GM21723 (cell line): ENCODE measurements at regions not wholly inside any gene's neighbourhood (a gene's known extent, or its start where the extent isn't known, plus 50 kb on each side); places are given as distances from the start of the nearest gene placed in this dataset.

Experiments
- ATAC-seq: cut with Tn5 transposase; IDR thresholded peaks from one replicate; pipeline ENCODE4 v1.9.1; 2021; ENCODE audit warnings: mild to moderate bottlenecking, moderate library complexity; ENCODE audit not compliant: unreplicated experiment

DNA sequence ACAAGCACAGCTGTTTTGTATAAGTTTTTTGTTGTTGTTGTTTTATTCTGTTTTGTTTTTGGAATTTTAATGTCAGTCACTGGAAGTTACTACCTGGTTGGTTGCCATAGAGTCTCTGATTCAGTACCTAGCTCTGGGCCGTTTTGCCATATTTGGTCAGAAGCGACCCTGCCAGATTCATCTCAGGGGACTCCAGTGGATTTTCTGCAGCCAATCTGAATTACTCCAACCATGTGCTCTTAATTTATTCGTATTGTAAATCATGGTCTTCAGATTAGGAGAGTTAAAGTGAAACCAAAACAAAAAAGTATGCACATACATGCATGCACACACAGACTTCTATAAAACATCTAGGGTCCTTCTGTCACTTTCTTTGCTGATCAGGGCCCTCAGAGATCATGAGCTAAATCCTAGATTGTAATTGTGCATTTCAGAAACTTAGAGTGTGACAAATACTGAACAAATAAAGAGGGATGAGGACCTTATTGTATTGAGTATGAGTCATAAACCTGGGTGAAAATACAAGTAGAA lies 317.4 kb upstream of the UBE2E3 start:
- ATAC-seq, result no peak

DNA sequence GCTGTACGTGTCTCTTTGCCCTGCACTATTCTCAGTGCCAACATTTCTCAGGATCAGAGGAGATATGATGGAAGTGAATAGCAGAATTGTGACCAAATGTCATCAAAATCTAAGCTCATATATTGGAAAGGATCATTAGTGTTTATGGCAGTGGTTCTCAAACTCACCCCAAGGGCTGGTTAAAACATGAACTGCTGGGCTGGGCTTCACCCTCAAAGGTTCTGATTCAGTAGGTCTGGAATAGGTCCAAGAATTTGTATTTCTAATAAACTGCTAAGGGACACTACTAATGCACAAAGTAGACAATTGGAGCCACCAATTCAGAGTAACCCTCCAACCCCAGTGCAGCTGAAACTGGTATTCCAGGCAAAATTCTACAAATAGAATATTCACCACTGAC lies 317.9 kb upstream of the UBE2E3 start:
- no peak for ATAC-seq

DNA sequence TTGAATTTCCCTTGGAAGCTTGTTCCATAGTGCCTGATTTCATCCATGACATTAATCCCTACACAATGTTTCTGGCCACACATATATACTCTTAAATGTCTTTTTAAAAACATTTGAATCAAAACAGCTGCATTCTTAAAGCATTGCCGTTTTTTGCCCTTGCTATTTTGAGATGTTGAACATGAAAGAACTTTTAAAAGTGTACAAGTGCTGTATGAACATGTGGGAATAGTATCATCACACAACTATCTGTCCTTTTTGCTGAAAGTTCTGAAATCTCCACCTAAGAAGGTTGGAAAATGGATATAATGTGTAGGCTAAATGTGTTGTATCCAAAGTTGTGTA lies 318.7 kb upstream of the UBE2E3 start:
- ATAC-seq, result no peak

DNA sequence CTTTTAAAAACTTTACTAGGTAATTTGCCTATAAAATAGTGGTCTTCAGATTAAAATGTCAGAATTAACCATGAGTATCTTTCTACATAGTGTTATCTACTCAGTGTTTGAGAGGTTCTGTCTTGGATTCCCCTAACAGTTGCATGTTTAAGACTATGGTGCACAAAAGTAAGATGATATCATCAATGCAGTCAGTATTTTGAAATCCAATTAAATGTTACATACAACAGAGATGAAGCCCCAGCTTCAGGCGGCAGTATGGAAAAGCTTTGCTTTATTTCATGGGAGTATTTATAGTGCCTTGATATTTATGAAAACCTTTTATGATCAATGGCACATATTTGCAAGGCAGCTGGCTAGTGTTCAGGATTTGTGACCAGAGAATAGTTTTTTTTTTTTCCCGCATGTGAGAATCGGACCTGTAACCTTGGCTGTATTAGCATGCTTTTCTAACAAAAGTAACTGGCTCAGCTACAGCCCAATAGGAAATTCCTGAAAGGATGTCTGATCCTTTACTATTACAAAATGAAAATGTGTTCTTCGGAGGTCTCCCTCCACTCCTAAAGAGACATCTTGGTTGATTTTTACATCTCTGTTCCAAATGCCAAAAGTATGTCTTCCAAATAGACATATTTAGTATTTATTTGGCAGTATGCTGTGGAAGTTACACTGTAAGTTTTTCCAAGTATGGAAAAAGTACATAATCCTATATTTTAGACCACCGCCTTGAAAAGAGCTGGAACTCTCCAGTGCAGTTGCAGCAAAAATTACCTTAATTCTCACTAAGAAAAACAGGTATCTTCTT lies 319.3 kb upstream of the UBE2E3 start:
- no peak for ATAC-seq

DNA sequence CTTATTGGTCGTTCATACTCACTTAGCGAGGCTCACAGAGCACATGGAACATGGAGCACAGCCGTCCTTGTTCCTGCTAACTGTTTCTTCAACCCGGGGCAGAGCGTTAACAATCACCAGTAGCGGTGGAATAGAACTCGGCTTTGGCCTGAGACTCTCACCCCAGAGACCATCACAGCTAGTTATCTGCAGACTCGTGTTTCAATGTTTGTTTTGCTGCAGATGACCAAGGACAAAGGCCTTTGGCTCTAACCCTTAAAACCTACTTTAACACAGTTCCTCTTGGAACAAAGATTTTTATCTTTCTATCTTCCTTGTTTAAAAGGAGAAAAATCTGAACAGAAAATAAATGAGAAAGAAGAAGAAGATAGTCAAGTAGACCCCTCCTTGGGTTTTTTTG lies 320.2 kb upstream of the UBE2E3 start:
- no peak for ATAC-seq

DNA sequence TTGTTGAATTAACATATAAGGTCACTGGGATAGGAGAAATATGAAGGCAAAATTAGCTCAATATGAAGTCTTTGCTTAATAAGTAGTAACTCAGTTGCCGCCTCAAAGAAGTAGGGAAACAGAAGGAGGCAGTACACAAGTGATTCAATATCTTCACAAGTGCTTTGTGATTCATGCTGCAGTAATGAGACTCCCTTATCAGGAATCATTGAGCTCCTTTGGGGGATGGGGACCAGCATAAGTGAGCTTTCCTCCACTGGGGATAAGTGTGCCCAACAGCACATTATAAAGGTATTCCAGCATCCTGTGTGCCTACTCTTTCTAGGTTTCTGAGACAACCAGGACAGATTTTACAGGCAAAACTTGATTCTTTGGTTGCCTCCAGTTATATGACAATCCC lies 323.4 kb upstream of the UBE2E3 start:
- no peak for ATAC-seq

DNA sequence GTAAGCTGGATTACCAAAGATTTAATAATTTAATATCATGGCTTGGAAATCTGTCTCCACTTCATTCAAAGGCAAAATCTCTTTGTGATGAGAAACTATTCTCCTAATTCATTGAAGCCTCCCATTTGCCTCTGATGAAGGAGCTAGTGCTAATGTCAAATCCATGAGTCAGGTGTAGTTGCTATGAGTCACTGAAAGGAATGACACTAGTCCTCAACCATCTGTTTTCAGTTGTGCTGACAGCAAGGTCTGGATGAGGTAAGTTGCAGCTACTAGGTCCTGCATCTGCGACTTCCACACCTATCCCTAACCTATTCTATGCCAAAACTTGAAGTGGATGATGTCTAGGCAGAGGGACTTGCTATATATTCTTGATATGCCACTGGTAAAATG lies 324.0 kb upstream of the UBE2E3 start:
- no peak for ATAC-seq

DNA sequence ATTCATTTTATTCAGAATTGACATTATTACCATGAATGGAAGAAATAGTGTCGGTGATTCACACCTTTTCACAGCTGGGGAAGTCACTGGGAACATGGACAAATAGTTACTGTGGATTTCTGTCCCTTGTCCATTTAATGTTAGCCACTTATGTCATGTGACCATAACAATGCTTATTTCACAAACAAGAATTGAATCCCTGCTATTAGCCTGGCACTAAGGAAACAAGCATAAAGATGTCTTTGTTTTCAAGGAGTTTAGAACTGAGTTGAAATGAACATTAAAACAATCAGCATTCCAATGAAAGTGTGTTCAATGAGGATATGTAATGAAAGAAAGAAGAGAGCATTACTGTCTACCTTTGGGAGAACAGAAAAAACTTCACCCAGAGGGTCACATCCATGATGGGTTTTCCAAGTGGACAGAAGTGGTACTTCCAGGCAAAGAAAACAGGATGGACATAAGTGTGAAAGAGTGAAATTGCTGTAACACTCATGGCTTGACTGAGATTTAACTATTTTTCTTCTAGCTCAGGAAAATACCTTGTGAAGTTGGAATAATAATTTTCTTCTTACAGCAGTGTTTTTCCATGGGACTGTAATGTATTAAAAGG lies 324.5 kb upstream of the UBE2E3 start:
- no peak for ATAC-seq

DNA sequence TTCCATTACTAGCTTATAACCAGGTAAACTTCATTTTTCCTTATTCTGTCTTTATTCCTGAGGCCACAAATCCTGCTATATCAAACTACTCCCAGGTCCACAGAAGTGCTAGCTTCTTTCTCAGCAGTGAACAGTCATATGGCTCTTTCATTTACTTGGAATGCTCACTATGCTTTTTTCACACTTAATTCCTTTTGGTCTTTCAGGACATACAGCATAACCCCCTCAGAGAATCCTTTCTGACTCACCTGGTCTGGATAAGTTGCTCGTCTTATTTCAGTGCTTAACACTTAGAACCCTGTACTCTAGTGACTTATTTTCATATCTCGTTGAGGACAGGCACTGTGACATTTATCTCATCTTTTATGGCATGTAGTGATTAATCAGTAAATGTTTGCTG lies 325.0 kb upstream of the UBE2E3 start:
- no peak for ATAC-seq

DNA sequence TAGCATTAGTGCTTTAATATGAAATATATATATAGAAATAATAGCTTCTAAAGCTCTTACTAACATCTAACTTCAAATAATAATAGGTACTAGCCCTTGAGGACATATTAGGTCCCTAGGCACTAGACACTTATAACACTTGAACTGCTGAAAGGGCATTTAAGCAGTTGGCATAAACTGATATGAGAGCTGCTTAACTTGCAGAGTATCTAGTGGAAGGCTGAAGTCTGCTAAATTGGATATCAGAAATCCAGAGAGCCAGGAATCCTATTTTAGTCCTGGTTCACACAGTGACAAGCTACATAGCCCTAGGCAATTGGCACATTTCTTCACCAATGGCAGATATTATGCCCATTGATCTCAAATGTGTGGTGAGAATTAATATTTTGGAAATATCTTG lies 326.9 kb upstream of the UBE2E3 start:
- ATAC-seq, result no peak

DNA sequence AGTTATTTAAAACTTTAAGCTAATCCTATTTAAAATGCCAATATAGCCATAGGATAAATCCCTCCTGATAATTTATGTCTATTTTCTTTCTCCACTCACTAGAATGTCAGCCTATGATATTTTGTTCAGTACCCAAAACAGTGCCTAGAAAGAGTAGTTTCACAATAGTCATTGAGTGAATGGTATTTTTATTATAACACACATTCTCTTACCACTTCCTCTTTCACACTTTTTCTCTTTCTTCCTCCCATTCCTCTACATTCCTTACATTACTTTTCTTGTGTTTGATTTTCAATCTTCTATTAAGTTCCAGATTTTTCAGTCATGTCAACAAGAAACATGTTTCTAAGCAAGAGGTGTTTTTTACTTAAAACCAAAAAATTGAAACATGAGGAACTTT lies 327.6 kb upstream of the UBE2E3 start:
- no peak for ATAC-seq

DNA sequence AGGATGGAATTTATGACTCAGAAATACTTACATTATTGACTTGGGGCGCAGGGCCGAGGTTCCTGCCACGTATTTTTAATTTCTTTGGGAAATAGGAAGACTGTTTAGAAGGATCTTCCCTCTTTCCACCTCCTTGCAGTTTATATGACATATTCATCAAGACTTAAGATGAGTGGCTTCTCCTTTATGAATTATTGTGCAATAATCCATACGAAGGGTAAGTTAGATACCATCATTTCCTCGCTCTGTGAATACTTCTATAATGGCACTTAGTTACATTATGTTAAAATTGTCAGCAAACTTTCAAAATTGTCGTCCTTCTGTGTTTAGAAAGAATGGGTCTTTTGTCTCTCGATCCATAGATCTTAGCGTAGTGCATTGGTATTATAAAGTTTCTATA lies 328.8 kb upstream of the UBE2E3 start:
- no peak for ATAC-seq

DNA sequence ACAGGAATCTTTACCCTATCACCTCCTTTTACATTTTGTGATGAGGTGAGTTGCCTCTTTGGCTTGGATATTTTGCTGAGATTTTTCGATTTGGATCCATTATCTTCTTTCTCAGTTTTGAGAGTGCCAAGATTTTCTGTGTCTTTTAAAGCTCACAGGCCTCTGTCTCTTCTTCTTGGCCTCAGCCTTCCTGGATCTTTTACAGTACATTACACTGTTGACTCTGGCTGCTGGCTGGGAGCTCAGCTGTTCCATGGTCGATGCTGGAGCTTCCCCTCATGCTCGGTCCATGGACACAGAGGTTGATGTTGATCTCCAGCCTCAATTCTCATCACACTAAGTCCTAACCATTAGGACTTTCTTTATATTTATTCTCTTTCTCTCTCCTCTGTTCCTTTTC lies 332.8 kb upstream of the UBE2E3 start:
- no peak for ATAC-seq

DNA sequence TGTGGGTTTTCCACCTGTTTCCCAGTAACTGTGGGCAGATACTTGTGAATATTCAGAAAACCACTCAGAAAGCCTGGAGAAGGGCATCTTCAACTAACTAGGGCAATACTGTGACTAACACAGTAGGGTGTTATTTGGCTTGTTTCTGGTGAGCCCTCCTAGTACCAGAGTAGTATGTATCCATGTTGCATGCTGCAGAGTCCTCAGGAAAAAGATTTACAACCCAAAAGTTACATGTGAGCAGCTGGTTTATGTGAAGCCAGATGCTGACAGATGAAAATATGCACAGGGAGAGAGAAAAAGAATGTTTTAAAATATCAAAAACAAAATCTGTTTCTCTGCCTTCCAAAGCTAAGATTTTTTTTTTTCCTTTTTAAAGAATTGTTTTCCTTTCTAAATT lies 333.2 kb upstream of the UBE2E3 start:
- ATAC-seq, result no peak

DNA sequence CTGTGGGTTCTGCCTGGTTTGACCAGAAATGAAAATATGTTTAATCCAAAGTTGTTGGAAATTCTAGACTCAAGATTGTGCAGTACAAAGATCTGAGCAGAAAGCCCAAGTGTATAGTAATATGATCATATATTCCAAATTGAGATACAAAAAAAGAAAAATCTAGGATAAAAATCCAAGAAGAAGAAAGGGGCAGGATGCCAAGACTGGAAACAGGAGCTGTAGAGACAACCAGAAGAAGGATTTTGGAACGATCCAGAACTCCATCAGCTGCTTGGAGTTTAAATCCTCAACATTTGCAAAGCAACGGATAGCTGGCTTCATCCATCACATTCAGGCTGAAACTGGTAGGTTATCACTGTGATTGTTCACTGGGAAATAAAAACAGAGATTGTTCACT lies 333.6 kb upstream of the UBE2E3 start:
- no peak for ATAC-seq

DNA sequence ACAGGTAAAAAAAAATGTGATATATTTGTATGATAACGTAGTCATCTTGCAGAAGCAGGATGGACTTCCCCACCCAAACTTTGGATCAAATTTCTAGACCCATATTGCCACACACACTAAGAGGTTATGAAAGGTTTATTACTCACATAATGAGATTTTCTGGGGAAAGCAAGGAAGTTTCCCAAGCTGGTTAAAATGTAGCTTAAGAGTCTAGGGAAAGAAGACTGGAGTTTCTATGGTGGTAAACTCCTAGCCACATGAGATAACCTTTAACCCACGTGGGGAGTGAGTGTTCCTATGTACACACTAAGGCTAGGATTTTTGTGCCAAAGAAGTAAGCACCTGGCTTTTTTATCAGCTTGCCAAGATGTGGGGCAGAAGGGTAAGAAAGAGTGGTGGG lies 335.7 kb upstream of the UBE2E3 start:
- ATAC-seq, result no peak

DNA sequence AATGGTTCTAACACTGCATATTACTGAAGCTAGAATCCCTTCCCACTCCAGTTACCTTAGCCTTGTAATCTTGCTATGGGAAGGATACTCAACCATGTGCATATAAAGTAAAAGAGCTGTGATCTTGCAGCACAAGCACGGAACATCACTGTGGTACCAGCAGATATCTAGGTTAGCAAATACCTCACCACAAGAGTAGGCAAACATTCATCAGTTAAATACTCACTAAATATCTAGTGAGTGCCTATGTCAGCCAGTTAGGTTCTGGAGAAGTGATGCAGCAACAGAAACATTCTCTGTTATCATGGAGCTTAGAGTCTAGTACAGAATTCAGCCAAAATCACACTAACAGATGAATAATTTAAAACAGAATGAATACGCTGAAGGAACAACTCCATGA lies 349.6 kb upstream of the UBE2E3 start:
- ATAC-seq, result no peak

DNA sequence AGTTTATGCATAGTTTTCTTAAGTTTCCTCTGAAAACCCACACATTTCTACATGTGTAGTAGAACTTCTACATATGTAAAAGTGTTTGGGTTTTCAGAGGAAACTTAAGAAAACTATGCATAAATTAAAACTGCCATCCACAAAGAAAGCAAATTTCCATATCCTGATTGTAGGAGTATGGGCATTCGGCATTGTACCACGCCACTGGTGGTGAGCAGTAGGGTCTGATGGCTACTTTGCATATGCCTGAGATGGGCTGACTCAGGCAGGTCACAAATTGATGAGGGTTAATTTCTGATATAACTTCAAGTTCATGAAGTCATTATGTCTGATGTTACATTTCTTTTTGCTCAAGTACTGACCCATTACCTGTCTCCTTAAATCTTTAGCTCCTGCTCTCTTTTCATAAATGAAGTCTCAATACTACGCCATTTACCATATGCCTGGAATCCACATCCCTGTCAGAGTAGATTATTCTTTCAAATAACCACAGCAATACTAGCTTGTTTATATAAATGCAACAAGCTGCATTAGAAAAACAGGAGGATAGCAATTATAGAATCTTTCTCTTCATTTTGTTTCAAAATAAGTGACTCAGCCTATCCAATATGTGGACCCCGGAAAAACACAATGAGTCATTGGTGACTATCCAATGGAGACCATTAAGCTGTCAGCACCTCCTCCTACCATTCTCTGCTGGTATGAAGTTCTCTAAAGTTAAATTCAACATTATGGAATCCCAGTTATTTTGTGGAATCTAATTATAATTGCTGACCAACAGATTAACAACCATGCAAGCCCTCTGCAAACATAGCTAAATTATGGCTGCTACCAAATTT lies 355.2 kb upstream of the UBE2E3 start:
- ATAC-seq, result no peak

DNA sequence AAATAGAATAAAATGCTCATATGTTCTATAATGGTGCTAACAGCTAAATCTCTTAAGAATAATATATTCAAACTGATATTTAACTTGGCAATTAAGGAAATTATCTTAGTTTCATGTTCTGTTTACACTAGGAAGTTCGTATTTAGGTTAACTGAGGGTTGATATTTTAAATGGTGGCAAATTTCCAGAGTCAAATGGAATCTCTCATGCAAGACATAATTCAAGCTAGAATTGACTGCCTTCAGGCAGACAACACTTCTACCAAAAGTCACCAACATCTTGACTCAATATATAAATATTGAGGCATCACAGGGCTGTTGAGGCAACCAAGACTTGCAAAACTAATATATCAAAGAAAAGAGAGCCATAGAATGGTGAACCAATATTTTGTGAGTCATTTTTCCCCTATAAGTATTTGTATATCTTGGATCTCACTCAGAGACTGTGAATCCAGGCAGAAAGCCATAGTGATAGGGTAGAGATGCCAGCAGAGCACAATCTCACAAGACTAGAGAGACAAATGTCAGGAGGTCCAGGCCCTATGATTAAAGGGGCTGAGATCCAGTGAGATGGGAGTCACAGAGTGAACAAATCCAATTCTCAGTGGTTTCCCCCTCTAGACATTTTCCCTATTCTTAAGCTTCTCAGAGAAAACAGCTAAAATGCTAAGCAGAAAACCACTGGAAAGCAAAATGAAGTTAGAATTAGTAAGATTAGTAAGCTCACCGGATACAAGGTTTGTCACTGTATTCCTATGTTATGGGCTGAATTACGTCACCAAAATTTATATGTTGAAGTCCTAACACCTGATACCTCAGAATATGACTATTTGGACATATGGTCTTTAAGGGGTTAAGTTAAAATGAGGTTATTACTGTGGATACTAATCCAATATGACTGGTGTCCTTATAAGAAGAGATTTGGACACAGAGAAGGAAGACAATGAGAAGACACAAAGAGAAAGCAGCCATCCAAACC lies 358.2 kb upstream of the UBE2E3 start:
- no peak for ATAC-seq

DNA sequence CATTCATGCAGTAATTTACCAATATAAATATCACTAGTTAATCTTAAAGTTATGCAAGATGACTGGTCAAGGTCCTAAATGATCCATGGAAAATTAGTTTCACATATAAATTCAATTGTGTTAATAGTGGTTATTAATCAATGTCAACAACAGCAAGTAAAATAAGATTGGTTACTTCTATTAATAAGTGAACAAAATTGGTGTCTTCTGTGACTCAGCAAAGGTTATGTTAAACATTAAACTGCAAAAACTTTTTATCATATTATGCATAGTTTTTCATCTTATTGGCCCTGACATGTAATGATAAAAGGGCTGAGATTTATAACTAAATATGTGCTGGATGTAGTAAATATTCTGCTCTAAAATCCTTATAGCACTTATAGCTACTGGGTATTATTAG lies 359.0 kb upstream of the UBE2E3 start:
- ATAC-seq, result no peak

DNA sequence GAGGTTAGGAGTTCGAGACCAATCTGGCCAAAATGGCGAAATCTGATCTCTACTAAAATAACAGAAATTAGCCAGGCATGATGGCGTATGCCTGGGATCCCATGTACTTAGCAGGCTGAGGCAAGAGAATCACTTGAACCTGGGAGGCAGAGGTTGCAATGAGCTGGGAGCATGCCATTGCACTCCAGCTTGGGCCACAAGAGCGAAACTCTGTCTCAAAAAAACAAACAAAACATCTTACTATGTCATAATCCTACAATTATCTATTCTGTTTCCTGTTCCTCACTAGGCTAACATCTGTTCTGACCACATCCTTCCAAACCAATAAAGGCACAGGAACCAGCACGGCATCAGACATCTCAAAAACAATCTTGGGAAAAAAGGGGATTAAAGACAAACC lies 361.8 kb upstream of the UBE2E3 start:
- ATAC-seq, result no peak
